HG03378 (cell line): ENCODE measurements at regions not wholly inside any gene's neighbourhood (a gene's known extent, or its start where the extent isn't known, plus 50 kb on each side); places are given as distances from the start of the nearest gene placed in this dataset.
"Not testable (repeated sequence)": the region's sequence is repeated elsewhere in the genome, so short reads cannot be mapped to it uniquely, and the experiment has no call there.

Experiments used
- ATAC-seq: cut with Tn5 transposase; IDR thresholded peaks from one replicate; pipeline ENCODE4 v1.9.1; 2021; ENCODE audit warnings: mild to moderate bottlenecking, moderate library complexity; ENCODE audit not compliant: unreplicated experiment

GRCh38 chr10:117782276-117782675, 239.7 kb downstream of the EMX2 start:
- no peak for ATAC-seq

GRCh38 chr10:117783698-117784395, 241.3 kb downstream of the EMX2 start:
- no peak for ATAC-seq

GRCh38 chr10:117784776-117785175, 242.2 kb downstream of the EMX2 start:
- ATAC-seq = no peak

GRCh38 chr10:117788911-117789310, 246.4 kb downstream of the EMX2 start:
- no peak for ATAC-seq

- ATAC-seq = no peak
Observed at GRCh38 chr10:117790179-117790578, 247.6 kb downstream of the EMX2 start.

- ATAC-seq = no peak
Observed at GRCh38 chr10:117790621-117791020, 248.1 kb downstream of the EMX2 start.

GRCh38 chr10:117792214-117792613, 249.7 kb downstream of the EMX2 start:
- ATAC-seq = no peak

- ATAC-seq = no peak
Observed at GRCh38 chr10:117796130-117796745, 250.5 kb downstream of the RAB11FIP2 start.

GRCh38 chr10:117797296-117797695, 249.4 kb downstream of the RAB11FIP2 start:
- no peak for ATAC-seq

GRCh38 chr10:117801691-117802090, 245.1 kb downstream of the RAB11FIP2 start:
- no peak for ATAC-seq

- no peak for ATAC-seq
Observed at GRCh38 chr10:117804470-117805011, 242.2 kb downstream of the RAB11FIP2 start.

GRCh38 chr10:117805139-117805538, 241.6 kb downstream of the RAB11FIP2 start:
- no peak for ATAC-seq

- ATAC-seq = no peak
Observed at GRCh38 chr10:117807441-117807840, 239.3 kb downstream of the RAB11FIP2 start.

GRCh38 chr10:117815816-117816215, 230.9 kb downstream of the RAB11FIP2 start:
- ATAC-seq = not testable (repeated sequence)

- ATAC-seq = no peak
Observed at GRCh38 chr10:117817116-117817515, 229.6 kb downstream of the RAB11FIP2 start.

GRCh38 chr10:117818721-117819120, 228.0 kb downstream of the RAB11FIP2 start:
- no peak for ATAC-seq

GRCh38 chr10:117819304-117819703, 227.4 kb downstream of the RAB11FIP2 start:
- ATAC-seq = no peak

GRCh38 chr10:117823980-117824379, 222.8 kb downstream of the RAB11FIP2 start:
- no peak for ATAC-seq

- no peak for ATAC-seq
Observed at GRCh38 chr10:117830205-117830604, 216.5 kb downstream of the RAB11FIP2 start.

- ATAC-seq = no peak
Observed at GRCh38 chr10:117830787-117831212, 215.9 kb downstream of the RAB11FIP2 start.

GRCh38 chr10:117838500-117839498, 207.9 kb downstream of the RAB11FIP2 start:
- not testable (repeated sequence) for ATAC-seq
